Bronchial epithelial cell (primary cell): ENCODE measurements at regions not wholly inside any gene's neighbourhood (a gene's known extent, or its start where the extent isn't known, plus 50 kb on each side); places are given as distances from the start of the nearest gene placed in this dataset.
A peak's percentile ranks its signal among the peaks of the same experiment; 100 is the strongest.
"Not testable (repeated sequence)": the region's sequence is repeated elsewhere in the genome, so short reads cannot be mapped to it uniquely, and the experiment has no call there.

Experiments used
- DNase-seq: peaks from one replicate; pipeline ENCODE4 v3.0.0-alpha.2; 2010; ENCODE audit warnings: low read depth
- FAIRE-seq: peaks from 2 replicates; lab custom pipeline; 2011; peaks lifted over from hg19 to GRCh38; lab: Jason Lieb, UNC
- H3K27me3 ChIP-seq: 2 replicates; pipeline ENCODE4 v1.5.1; 2011; ENCODE audit warnings: low read length; ENCODE audit not compliant: control insufficient read depth, insufficient read depth
- H3K36me3 ChIP-seq: 2 replicates; pipeline ENCODE4 v1.5.1; 2011; ENCODE audit warnings: low read length; ENCODE audit not compliant: control insufficient read depth, insufficient read depth
- H3K4me3 ChIP-seq: 2 replicates; pipeline ENCODE4 v1.5.1; 2011; ENCODE audit warnings: mild to moderate bottlenecking, low read depth, low read length, control low read depth
- TF ChIP-seq, protein P1 (sequence below): IDR thresholded peaks from 2 replicates; pipeline ENCODE4 v1.5.1; 2011; ENCODE audit warnings: mild to moderate bottlenecking, moderate library complexity, low read length, control low read depth, inconsistent platforms; ENCODE audit not compliant: insufficient read depth, severe bottlenecking

DNA sequence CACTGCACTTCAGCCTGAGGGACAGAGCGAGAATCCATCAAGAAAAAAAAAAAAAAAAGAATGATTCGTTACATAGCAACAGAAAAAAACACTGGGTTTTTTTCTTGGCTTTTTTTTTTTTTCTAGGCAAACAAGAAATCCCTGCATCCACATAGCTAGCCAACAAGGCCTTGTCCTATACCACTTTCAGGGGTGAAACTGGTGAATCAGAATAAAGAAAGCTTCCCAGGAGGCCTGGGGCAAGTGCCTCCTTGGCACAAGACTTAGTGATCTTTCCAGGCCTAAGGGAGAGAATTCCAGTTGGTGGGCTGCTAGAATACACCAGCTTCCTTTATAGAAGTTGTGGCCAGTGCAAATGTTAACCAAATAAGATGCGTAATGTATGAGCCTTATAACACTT lies 90.0 kb downstream of the VCPKMT start:
- TF ChIP-seq, protein P1, sequence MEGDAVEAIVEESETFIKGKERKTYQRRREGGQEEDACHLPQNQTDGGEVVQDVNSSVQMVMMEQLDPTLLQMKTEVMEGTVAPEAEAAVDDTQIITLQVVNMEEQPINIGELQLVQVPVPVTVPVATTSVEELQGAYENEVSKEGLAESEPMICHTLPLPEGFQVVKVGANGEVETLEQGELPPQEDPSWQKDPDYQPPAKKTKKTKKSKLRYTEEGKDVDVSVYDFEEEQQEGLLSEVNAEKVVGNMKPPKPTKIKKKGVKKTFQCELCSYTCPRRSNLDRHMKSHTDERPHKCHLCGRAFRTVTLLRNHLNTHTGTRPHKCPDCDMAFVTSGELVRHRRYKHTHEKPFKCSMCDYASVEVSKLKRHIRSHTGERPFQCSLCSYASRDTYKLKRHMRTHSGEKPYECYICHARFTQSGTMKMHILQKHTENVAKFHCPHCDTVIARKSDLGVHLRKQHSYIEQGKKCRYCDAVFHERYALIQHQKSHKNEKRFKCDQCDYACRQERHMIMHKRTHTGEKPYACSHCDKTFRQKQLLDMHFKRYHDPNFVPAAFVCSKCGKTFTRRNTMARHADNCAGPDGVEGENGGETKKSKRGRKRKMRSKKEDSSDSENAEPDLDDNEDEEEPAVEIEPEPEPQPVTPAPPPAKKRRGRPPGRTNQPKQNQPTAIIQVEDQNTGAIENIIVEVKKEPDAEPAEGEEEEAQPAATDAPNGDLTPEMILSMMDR, result no peak
- H3K27me3 ChIP-seq, result no peaks in the 10 kb centered on the region
- no peak overlapping the region for H3K4me3 ChIP-seq
- FAIRE-seq (no peak), DNase-seq (no peak)
- H3K36me3 ChIP-seq, result no peaks in the 10 kb centered on the region

DNA sequence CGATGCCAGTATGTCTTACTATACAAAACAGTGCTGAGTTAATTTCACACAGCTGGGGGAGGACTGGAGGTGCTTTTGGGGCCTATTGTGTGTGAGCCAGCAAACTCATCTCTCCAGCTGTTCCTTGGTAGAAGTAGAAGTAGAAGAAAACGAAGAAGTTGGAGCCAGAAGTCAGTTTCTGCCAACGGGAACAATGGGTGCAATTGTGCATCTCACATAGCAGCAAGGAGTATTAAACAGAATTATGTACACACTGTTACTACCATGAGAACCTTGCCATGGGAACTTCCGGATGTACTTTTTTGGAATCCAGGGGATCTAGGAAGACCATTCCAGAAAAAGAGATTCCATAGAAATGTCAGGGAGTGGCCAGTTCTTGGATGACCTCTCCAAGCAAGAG lies 88.6 kb downstream of the VCPKMT start:
- Histone ChIP-seq H3K36me3 (no peaks in the 10 kb centered on the region), H3K27me3 (no peaks in the 10 kb centered on the region), H3K4me3 (no peak overlapping the region)
- FAIRE-seq (no peak), DNase-seq (no peak)
- TF ChIP-seq, protein P1, result no peak

DNA sequence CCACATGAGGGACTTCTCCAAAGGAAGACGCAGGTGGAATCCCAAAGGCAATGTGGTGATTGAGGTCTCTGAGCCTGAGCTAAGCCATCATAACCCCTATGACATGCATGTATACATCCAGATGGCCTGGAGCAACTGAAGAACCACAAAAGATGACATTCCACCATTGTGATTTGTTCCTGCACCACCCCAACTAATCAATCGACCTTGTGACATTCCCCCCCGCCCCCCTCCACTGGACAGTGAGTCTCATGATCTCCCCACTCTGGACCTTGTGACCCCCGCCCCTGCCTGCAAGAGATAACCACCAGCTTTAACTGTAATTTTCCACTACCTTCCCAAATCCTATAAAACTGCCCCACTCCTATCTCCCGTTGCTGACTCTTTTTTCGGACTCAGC lies 87.9 kb downstream of the VCPKMT start:
- no peaks in the 10 kb centered on the region for H3K36me3 ChIP-seq
- DNase-seq, result no peak
- no peak overlapping the region for H3K4me3 ChIP-seq
- TF ChIP-seq, protein P1, result no peak
- H3K27me3 ChIP-seq, result no peaks in the 10 kb centered on the region
- no peak for FAIRE-seq

DNA sequence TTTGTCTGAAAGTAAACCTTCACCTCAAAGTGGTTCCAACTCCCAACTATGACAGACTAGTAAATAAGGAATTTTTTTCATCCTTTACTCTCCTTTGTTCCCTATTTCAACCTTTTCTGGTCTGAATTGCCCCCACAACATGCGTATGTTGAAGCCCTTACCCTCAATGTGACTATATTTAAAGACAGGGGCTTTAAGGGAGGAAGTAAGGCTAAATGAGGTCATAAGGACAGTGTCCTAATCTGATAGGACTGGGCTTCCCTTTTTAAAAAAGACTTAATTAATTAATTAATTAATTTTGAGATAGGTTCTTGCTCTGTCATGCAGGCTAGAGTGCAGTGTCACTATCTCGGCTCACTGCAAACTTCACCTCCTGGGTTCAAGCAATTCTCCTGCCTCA lies 86.3 kb downstream of the VCPKMT start:
- Histone ChIP-seq H3K27me3 (no peaks in the 10 kb centered on the region), H3K4me3 (no peak overlapping the region), H3K36me3 (no peaks in the 10 kb centered on the region)
- no peak for DNase-seq
- TF ChIP-seq, protein P1, result no peak
- no peak for FAIRE-seq

DNA sequence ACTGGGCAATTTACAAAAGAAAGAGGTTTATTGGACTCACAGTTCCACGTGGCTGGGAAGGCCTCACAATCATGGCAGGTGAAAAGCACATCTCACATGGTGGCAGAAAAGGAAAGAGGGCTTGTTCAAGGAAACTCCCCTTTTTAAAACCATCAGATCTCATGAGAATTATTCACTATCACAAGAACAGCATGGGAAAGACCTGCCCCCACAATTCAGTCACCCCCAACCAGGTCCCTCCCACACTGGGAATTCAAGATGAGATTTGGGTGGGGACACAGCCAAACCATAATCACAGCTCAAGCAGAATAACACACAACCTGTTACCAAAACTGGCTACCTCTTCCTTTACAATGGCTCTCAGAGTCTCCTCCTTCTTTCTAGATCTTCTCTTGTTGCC lies 85.5 kb downstream of the VCPKMT start:
- not testable (repeated sequence) for H3K27me3 ChIP-seq, DNase-seq, H3K4me3 ChIP-seq, H3K36me3 ChIP-seq, FAIRE-seq

DNA sequence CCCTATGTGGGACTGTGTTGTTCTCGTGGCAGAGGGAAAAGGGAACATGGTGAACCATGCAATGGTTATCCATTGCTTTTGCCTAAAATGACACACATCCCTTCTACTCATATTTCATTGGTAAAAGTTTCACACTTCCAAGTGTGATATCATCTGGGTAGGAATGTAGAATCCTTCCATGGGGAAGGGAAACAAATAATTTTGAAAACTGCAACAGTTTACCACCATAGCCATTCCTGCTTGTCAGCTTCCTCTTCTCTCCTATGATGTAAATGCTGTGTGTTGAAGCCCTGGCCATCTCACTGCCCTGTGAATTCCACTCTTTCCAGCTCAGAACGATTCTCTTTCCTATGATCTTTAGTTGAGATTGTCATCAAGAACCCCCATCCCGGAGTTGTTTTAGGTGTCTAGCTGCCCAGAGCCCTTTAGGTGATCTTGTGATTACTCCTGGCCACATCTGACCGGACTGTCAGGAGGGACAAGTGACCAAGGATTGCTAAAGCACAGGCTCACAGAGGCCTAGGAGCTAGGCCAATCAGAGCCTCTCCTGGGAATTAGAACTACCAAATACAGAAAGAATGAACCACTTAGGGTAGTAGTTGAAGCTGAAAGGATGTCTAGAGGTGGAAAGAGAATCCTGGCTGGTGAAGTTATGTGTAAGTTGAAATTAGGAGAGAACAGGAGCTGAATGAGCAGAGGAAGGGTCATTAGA lies 84.6 kb downstream of the VCPKMT start:
- Histone ChIP-seq H3K36me3 (no peaks in the 10 kb centered on the region), H3K27me3 (no peaks in the 10 kb centered on the region), H3K4me3 (no peak overlapping the region)
- DNase-seq (peak; percentile 33), FAIRE-seq (no peak)
- TF ChIP-seq, protein P1, result no peak

DNA sequence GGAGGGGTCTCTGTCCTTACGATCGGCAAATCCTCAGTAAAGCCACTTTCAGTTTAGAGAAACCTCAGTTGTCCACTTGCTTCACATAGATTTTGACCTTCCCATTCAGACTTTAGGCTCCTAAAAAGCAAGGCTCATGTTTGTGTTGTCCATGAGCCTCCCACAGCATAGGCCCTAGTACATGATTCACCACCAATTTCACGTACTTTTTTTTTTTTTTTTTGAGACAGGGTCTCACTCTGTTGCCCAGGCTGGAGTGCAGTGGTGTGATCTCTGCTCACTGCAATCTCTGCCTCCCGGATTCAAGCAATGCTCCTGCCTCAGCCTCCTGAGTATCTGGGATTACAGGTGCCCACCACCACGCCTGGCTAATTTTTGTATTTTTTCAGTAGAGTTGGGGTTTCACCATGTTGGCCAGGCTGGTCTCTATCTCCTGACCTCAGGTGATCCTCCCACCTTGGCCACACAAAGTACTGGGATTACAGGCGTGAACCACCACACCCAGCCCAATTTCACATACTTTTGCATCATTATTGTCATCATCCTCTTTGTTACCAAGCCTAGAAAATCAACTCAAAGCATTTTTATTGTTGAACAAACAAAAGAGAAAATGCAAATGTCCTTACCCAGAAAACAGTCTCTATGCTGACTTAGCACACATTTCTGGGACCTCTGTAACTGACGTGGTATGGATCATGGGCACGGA lies 83.8 kb downstream of the VCPKMT start:
- not testable (repeated sequence) for FAIRE-seq, DNase-seq, H3K27me3 ChIP-seq, H3K36me3 ChIP-seq, H3K4me3 ChIP-seq
